Activated naive CD4-positive, alpha-beta T cell treated with anti-CD3 and anti-CD28 coated beads, Interleukin-2, amount 50 U/mL, for 16 hours (primary cell): ENCODE measurements at regions not wholly inside any gene's neighbourhood (a gene's known extent, or its start where the extent isn't known, plus 50 kb on each side); places are given as distances from the start of the nearest gene placed in this dataset.

Experiments used
- DNase-seq: peaks from one replicate; pipeline ENCODE4 v3.0.0-alpha.2; 2020

DNA sequence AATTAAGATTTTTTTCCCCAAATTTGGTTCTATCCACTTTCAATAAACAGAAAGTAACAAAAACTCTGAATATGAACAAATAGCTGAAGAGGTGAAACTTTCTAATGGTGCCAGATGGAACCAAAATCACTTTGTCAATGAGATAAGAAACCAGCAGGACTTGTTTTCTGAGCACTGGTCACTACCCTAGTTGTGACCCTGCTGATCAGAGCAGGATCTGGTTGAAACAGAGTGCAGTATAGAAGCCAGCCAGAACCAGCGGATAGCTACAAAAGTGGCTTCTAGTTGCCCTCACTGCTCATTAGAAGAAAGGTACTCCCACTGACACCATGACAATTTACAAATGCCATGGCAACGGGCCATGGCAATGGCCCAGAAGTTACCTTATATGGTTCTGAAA, 158.3 kb upstream of the PIEZO2 start:
- no peak for DNase-seq

DNA sequence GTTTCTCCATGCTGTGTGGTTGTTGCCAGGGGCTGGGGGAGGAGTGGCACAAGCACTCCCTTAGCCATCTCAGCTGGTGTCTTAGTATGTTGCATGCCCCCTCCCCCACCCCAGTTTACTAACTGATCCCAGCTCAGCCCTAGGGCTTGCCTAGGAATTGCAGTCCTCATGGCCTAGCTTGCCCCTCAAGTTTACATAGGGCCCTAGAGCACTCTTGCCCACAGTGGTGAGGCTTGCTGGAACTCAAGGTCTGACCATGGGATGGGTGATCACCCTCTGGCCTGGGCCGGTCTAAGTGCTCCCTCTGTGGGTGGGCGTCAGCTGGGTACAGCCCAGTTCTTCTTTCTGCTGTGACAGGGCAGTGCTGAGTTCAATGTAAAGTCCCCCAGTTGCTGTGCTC, 156.1 kb upstream of the PIEZO2 start:
- DNase-seq, result no peak

- no peak for DNase-seq
Measured at GRCh38 chr18:11304928-11305327, 155.6 kb upstream of the PIEZO2 start.

DNA sequence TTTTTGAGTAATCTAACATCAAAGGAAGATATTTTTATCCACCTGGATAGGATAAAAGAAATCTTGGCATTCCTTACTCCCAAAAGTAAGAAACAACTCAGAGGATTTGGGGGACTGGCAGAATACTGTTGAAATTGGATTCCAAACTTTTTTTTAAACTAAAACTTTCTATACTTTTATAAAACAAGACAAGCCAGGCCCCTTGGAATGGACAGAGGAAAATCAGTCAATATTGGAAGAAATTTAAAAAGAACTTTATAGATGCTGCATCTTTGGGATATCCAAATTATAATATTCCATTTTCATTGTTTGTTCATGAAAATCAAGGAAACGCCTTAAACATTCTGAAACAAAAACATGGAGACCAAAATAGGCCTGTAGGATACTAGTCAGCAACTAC, 147.6 kb upstream of the PIEZO2 start:
- no peak for DNase-seq

GRCh38 chr18:11293794-11294193, 144.4 kb upstream of the PIEZO2 start:
- DNase-seq, result no peak

- DNase-seq, result no peak
Measured at GRCh38 chr18:11290786-11291185, 141.4 kb upstream of the PIEZO2 start.

- no peak for DNase-seq
Measured at GRCh38 chr18:11289248-11289647, 139.9 kb upstream of the PIEZO2 start.

- DNase-seq, result no peak
Measured at GRCh38 chr18:11288401-11288800, 139.0 kb upstream of the PIEZO2 start.

GRCh38 chr18:11286431-11286830, 137.1 kb upstream of the PIEZO2 start:
- no peak for DNase-seq

DNA sequence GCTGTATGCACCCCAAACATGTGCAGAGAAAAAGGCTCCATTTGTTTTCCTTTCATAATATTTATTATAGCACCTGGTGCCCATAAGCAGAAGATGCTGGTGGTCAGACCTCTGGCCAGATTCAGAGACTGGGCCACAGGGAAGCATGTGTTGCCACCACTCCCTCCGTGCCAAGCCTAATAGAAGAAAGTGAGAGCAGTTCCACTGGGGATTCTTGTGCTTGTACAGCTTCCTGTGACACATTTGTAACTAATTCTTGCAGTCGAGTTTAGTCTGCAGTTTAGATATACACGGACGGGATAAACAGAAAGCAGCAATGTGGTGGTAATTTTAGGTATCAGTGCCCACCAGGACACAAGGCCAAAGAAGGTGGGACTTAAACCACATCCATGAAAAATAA, 135.4 kb upstream of the PIEZO2 start:
- no peak for DNase-seq

GRCh38 chr18:11284349-11284748, 135.0 kb upstream of the PIEZO2 start:
- DNase-seq, result no peak

DNA sequence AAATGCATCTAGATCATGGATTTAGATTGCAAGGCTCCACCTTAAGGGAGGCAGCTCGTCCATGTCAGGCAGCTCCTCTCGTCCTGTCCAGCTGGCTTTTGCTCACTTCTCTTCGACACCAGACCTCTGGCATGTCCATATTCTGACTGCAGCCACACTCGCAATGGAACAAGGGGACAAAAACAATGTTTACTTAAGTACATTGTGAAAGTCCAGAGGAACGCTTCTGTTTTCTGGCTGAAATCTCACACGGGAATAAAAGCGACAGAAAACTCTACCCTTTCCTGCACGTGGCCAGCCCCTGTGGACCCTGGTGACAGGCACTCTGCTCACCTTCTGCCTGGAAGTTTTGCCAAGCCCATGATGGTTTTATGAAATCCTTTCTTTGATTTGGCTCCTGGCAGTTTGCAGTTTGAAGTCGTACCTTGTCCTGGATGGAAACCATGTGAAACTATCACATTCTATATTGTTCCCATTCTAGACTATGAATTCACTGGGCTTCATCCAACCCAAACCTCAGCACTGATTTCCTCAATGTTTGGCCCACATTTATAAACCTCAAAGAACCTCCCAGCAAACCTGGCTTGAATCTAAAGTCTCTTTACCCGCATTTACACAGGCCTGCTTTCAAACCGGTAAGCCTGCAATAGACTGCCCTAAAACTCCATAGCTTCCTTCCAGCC, 134.3 kb upstream of the PIEZO2 start:
- DNase-seq, result no peak

- DNase-seq, result no peak
Measured at GRCh38 chr18:11279461-11279860, 130.1 kb upstream of the PIEZO2 start.

DNA sequence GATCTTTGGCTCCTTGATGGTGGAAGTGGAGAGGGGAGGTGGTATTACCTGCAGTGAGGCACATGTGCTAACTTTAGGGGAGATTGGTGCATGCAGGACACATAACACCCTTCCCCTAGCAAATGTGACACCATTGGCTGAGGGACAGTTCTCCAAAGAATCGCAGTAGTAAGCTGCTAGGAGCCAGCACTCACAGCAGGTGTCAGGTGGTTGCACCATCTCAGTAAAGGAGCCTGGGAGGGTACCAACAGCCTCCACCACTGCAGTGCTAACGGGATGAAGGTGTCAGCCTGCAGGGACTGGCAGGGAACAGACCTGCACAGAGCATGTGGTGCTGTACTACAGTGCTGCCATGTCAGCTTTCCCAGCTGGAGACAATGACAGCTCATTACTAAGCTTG, 127.3 kb upstream of the PIEZO2 start:
- no peak for DNase-seq

DNA sequence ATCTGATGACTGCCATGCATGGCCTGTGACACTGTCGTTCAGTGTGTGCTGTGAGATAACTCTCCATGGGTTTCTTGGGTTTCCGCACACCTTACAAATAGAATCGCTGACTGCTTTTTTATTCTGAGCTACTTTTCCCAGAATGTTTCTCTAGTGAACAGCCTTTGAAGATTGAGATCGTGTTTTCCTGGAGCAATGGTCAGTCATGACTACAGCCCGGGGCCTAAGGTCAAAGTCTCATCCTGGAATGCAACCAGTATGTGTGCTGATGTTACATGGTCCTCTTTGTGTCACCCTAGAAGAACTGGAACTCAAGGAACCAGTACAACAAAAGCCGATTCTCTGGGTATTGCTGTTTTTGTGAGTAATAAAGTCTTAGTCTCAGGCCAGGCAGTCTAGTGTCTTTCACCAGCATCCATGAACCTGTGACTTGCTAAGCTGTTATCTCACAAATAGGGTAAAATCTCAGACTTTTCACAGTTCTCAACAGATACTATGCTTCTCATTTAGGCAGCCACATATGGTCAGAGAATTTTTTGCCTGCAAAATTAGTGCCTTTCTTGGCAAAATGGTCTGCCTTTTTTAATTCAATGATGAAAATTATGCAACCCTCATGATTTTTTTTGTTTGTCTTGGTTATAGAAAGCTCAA, 124.9 kb upstream of the PIEZO2 start:
- no peak for DNase-seq

- DNase-seq, result no peak
Measured at GRCh38 chr18:11272516-11272915, 123.1 kb upstream of the PIEZO2 start.

- no peak for DNase-seq
Measured at GRCh38 chr18:11271954-11272353, 122.6 kb upstream of the PIEZO2 start.

DNA sequence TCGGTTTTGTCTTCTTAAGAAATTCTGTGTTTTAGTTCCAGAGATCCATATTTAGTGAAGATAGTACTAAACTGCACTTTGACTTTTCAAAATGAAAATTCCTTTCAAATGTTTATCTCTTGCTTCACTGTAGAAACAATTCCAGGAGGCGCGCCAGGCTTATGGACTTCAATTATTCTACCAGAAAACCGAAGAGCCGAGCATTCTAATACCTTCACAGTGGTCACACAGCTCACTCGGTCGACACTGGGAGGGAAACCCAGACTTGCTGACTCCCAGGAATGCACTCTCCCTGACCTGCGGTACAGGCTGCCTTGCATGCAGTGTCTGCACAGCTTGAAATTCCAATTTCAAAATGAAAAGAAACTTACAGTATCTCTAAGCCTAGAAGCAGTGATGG, 119.9 kb upstream of the PIEZO2 start:
- no peak for DNase-seq

DNA sequence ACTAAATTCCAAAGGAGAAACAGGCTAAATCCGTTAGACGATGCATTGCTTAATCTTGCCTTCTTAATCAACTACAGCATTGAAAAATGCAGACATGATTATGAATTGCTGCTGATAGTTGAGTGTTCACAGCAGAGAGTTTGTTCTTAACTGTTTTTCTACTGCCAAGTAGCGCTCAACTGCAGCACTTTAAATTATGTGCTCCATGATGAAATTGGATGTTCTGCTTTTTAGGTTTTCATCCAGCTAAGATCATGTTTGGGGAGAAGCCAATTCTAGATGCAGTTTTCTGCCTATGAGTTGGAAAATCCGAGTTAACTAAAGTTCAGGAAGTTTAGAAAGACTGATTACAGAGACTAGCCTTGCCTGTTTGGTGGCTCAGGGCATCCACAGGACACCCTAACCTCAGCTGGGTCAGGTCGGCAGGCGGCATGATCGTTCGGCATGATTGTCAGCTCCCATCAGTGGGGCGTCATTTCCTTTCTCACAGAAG, 119.4 kb upstream of the PIEZO2 start:
- no peak for DNase-seq

DNA sequence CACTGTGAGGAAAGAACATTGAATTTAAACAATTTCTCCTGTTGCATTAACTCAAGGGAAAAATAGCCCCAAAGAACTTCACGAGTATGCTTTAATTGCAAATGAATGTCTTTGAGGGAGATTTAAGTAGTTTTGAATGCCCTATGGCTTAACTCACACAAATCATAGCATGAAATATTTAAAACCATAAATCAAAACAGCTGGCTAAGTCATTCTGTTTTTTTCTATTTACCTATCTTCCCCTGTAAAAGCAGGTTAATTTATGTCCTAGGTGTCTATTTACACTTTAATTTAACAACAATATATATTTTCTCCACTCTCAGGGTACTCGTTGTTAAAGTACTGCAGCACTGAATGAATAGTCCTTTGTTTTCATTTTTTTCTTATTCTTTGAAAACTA, 118.8 kb upstream of the PIEZO2 start:
- no peak for DNase-seq

- DNase-seq, result no peak
Measured at GRCh38 chr18:11266781-11267480, 117.6 kb upstream of the PIEZO2 start.

DNA sequence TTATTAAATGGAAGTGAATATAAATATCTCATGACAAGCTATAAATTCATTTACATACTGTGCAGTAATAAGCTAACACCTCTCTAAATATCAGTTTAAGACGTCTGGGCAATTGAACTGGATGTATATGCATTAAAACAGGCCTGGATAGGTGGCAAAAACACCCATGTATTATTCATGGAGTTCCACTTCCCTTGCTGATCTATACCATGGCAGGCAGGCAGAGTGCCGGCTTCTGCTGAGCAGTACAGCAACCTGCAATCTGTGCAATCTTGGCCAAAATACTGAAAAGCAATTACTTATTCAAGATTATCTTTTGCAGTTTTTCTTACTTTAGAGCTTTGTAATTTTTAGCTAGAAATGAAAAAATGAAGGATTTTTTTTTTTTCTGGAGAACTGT, 112.1 kb upstream of the PIEZO2 start:
- DNase-seq, result no peak

GRCh38 chr18:11260961-11261461, 111.6 kb upstream of the PIEZO2 start:
- DNase-seq, result no peak
